Prostate gland (tissue), 2 donors: ENCODE measurements at regions not wholly inside any gene's neighbourhood (a gene's known extent, or its start where the extent isn't known, plus 50 kb on each side); places are given as distances from the start of the nearest gene placed in this dataset.

Source experiments
- DNase-seq: peaks from one replicate; pipeline ENCODE4 v3.0.0-alpha.2; 2019; ENCODE audit warnings: low spot score
- H3K27ac ChIP-seq, 2 donors: fragments of 200-600 bp; sonication (generic); 2 replicates each; pipeline ENCODE4 v1.5.1; 2017 to 2019
- H3K27me3 ChIP-seq: fragments of 200-600 bp; sonication (generic); replicated peaks from 2 replicates; pipeline ENCODE4 v1.5.1; 2019; ENCODE audit not compliant: insufficient read depth
- H3K36me3 ChIP-seq, 2 donors: fragments of 200-600 bp; sonication (generic); 1 replicate in 1 of 2; 2 replicates in 1 of 2; pipeline versions ENCODE4 v1.5.1 to v1.8.1; 2017 to 2019
- H3K4me1 ChIP-seq: fragments of 200-600 bp; sonication (generic); replicated peaks from 2 replicates; pipeline ENCODE4 v1.5.1; 2019
- H3K4me3 ChIP-seq, 2 donors: fragments of 200-600 bp; sonication (generic); 2 replicates each; pipeline ENCODE4 v1.5.1; 2017 to 2019
- H3K9me3 ChIP-seq: fragments of 200-600 bp; sonication (generic); 2 replicates; pipeline ENCODE4 v1.5.1; 2017
- CTCF ChIP-seq, 4 experiments: fragments of 200-600 bp in 2 of 4; fragments of 450-650 bp in 2 of 4; sonication (generic) in 2 of 4; IDR thresholded peaks; 1 replicate in 3 of 4; 2 replicates in 1 of 4; pipeline ENCODE4 v1.5.1; 2016 to 2019; ENCODE audit warnings: antibody characterized with exemption in 4 of 4, mild to moderate bottlenecking in 2 of 4, moderate library complexity in 2 of 4
- POLR2A ChIP-seq: fragments of 450-650 bp; IDR thresholded peaks from one replicate; pipeline ENCODE4 v1.6.1; 2016; ENCODE audit warnings: antibody characterized with exemption, mild to moderate bottlenecking
- POLR2AphosphoS5 ChIP-seq: sonication (generic); formaldehyde crosslinking; IDR thresholded peaks from one replicate; pipeline ENCODE4 v1.6.1; 2017; ENCODE audit warnings: antibody characterized with exemption
- WGBS: methylation state at CpG from one replicate; pipeline ENCODE4 v1.1.5; 2018; 5-methylcytosine and 5-hydroxymethylcytosine counted together
- intact Hi-C: fragments of 100-400 bp; cut with DNase I; formaldehyde crosslinking; loops from one replicate; pipeline ENCODE4 v1.14.2; 2022

GRCh38 chr6:4347877-4348276 lies 212.5 kb upstream of the ECI2 start:
- Histone ChIP-seq H3K36me3 (no peaks in the 10 kb centered on the region), H3K9me3 (no peaks in the 10 kb centered on the region), H3K27ac (no peak overlapping the region), H3K27me3 (no peaks in the 10 kb centered on the region), H3K4me3 (no peak overlapping the region), H3K4me1 (no peaks in the 10 kb centered on the region)
- no peak for TF ChIP-seq CTCF (IDR thresholded peaks at IDR 0.05)
- no peak for TF ChIP-seq POLR2A
- no peak for TF ChIP-seq POLR2AphosphoS5
- intact Hi-C loops: no loop called here
- WGBS: 97% methylated on average over 9 of the region's 9 CpGs
- no peak for DNase-seq

- no peak for DNase-seq
- intact Hi-C loops: no loop called here
- no peaks in the 10 kb centered on the region for H3K27me3 ChIP-seq
- no peaks in the 10 kb centered on the region for H3K4me1 ChIP-seq
- no peaks in the 10 kb centered on the region for H3K36me3 ChIP-seq
- no peaks in the 10 kb centered on the region for H3K9me3 ChIP-seq
- 70% methylated on average over 6 of the region's 6 CpGs for WGBS
- TF ChIP-seq CTCF (IDR thresholded peaks at IDR 0.05) (no peak), POLR2A (no peak), POLR2AphosphoS5 (no peak)
- no peak overlapping the region for H3K27ac ChIP-seq
- H3K4me3 ChIP-seq: no peak overlapping the region
Observed at GRCh38 chr6:4346659-4347333, 211.4 kb upstream of the ECI2 start.

GRCh38 chr6:4345543-4345942 lies 210.2 kb upstream of the ECI2 start:
- Histone ChIP-seq H3K27ac (no peak overlapping the region), H3K9me3 (no peaks in the 10 kb centered on the region), H3K4me1 (no peaks in the 10 kb centered on the region), H3K4me3 (no peak overlapping the region), H3K36me3 (no peaks in the 10 kb centered on the region), H3K27me3 (no peaks in the 10 kb centered on the region)
- intact Hi-C loops: no loop called here
- no peak for TF ChIP-seq POLR2A
- DNase-seq: no peak
- WGBS: 86% methylated on average over 3 of the region's 3 CpGs

- H3K27me3 ChIP-seq: no peaks in the 10 kb centered on the region
- DNase-seq: no peak
- no peak overlapping the region for H3K4me3 ChIP-seq
- no peaks in the 10 kb centered on the region for H3K4me1 ChIP-seq
- H3K36me3 ChIP-seq: no peaks in the 10 kb centered on the region
- H3K27ac ChIP-seq: no peak overlapping the region
- TF ChIP-seq CTCF (IDR thresholded peaks at IDR 0.05) (no peak), POLR2A (no peak), POLR2AphosphoS5 (no peak)
- intact Hi-C loops: no loop called here
- H3K9me3 ChIP-seq: no peaks in the 10 kb centered on the region
- 87% methylated on average over 10 of the region's 10 CpGs for WGBS
Observed at GRCh38 chr6:4344317-4344899, 209.0 kb upstream of the ECI2 start.

- TF ChIP-seq POLR2AphosphoS5: no peak
- 85% methylated on average over 4 of the region's 4 CpGs for WGBS
Observed at GRCh38 chr6:4342407-4343137, 207.2 kb upstream of the ECI2 start.

More at GRCh38 chr6:4342407-4343137, 207.2 kb upstream of the ECI2 start:
- DNase-seq: no peak
- Histone ChIP-seq H3K27ac (no peak overlapping the region), H3K9me3 (no peaks in the 10 kb centered on the region), H3K4me3 (no peak overlapping the region), H3K4me1 (no peaks in the 10 kb centered on the region), H3K36me3 (no peaks in the 10 kb centered on the region), H3K27me3 (no peaks in the 10 kb centered on the region)
- intact Hi-C loops: no loop called here
